Ishikawa (cell line): ENCODE measurements at regions not wholly inside any gene's neighbourhood (a gene's known extent, or its start where the extent isn't known, plus 50 kb on each side); places are given as distances from the start of the nearest gene placed in this dataset.

Experiments used
- CEBPB ChIP-seq: IDR thresholded peaks from 2 replicates; pipeline ENCODE4 v1.6.1; 2012
- RAD21 ChIP-seq: IDR thresholded peaks from 2 replicates; pipeline ENCODE4 v1.6.1; 2012; ENCODE audit warnings: low read depth
- YY1 ChIP-seq: IDR thresholded peaks from 2 replicates; pipeline ENCODE4 v1.6.1; 2012; ENCODE audit warnings: low read depth
- TF ChIP-seq, protein P1 (sequence below): IDR thresholded peaks from 2 replicates; pipeline ENCODE4 v1.6.1; 2012

DNA sequence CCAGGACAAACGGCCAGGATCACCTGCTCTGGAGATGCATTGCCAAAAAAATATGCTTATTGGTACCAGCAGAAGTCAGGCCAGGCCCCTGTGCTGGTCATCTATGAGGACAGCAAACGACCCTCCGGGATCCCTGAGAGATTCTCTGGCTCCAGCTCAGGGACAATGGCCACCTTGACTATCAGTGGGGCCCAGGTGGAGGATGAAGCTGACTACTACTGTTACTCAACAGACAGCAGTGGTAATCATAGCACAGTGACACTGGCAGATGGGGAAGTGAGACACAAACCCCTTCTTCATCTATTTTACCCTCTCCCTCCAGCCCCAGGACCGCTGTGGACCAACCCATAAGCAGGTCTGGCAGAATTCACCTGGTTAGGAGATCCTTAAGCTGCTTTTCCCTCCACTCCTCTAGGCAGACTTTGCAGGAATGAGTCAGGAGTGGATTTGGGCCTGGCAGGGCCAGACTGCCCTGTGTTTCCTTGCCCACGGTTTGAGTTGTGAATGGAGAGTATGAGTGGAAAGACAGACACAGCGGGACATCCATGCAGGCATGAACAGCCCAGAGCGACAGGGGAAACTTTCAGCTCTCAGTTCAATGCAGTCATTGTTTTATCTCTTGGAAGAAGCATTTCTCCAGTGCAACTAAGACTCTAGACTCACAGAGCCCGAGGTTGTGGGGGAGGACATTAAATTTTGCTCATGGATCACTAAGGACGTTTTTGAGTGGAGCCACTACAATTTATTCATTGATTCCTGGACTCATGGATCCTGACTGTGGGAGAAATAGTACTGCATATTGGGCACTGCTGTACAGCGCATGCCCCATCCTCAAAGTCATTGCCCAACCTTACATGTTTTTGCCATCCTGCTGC lies 75.3 kb upstream of the IGLL5 start:
- TF ChIP-seq YY1 (no peak), RAD21 (no peak), CEBPB (no peak)
- TF ChIP-seq, protein P1, sequence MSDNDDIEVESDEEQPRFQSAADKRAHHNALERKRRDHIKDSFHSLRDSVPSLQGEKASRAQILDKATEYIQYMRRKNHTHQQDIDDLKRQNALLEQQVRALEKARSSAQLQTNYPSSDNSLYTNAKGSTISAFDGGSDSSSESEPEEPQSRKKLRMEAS, result no peak
